Natural killer cell (primary cell): ENCODE measurements at regions not wholly inside any gene's neighbourhood (a gene's known extent, or its start where the extent isn't known, plus 50 kb on each side); places are given as distances from the start of the nearest gene placed in this dataset.

Source experiments
- ATAC-seq, 3 donors: fragments of 150-1000 bp in 2 of 3; fragments of 200-7000 bp in 1 of 3; cut with Tn5 transposase; 1 replicate in 1 of 3; 2 replicates in 2 of 3; pipeline ENCODE4 v1.10.0; 2021; ENCODE audit warnings: mild to moderate bottlenecking in 2 of 3, moderate library complexity in 2 of 3
- DNase-seq, 2 donors: peaks; one replicate each; pipeline versions ENCODE4 v3.0.0 to v3.0.0-alpha.2; 2013 to 2021; ENCODE audit warnings: mixed read lengths in 1 of 2
- H3K27ac ChIP-seq: one replicate; pipeline ENCODE4 v1.5.1; 2013; ENCODE audit warnings: mild to moderate bottlenecking, low read length
- H3K27me3 ChIP-seq: one replicate; pipeline ENCODE4 v1.6.1; 2013; ENCODE audit warnings: low read length; ENCODE audit not compliant: control insufficient read depth, insufficient read depth
- H3K36me3 ChIP-seq: one replicate; pipeline ENCODE4 v1.6.1; 2013; ENCODE audit warnings: low read length; ENCODE audit not compliant: control insufficient read depth, insufficient read depth
- H3K4me1 ChIP-seq: one replicate; pipeline ENCODE4 v1.6.1; 2013; ENCODE audit warnings: low read length; ENCODE audit not compliant: control insufficient read depth, insufficient read depth
- H3K4me3 ChIP-seq: one replicate; pipeline ENCODE4 v1.5.1; 2013; ENCODE audit warnings: low read length
- H3K9me3 ChIP-seq: one replicate; pipeline ENCODE4 v1.6.1; 2013; ENCODE audit warnings: low read length; ENCODE audit not compliant: control insufficient read depth, insufficient read depth
- H3K27ac Mint-ChIP-seq, 2 donors: one replicate each; pipeline ENCODE4 v1.8.0; 2022; ENCODE audit warnings: mild to moderate bottlenecking in 2 of 2, mixed read lengths in 2 of 2, moderate library complexity in 1 of 2
- H3K27me3 Mint-ChIP-seq, 2 donors: one replicate each; pipeline ENCODE4 v1.8.0; 2022; ENCODE audit warnings: low read depth in 2 of 2, mixed read lengths in 2 of 2
- H3K36me3 Mint-ChIP-seq: one replicate; pipeline ENCODE4 v1.8.0; 2022; ENCODE audit warnings: mixed read lengths
- H3K4me1 Mint-ChIP-seq, 2 donors: one replicate each; pipeline ENCODE4 v1.8.0; 2022; ENCODE audit warnings: mixed read lengths in 2 of 2
- H3K4me3 Mint-ChIP-seq: one replicate; pipeline ENCODE4 v1.8.0; 2022; ENCODE audit warnings: mild to moderate bottlenecking, moderate library complexity, mixed read lengths
- H3K9me3 Mint-ChIP-seq, 2 donors: one replicate each; pipeline ENCODE4 v1.8.0; 2022; ENCODE audit warnings: mixed read lengths in 2 of 2
- CTCF ChIP-seq: fragments of 200-600 bp; IDR thresholded peaks from one replicate; pipeline ENCODE4 v1.8.0; 2022; ENCODE audit warnings: antibody characterized with exemption
- WGBS: methylation state at CpG from one replicate; pipeline ENCODE4 v1.1.7; 2013; ENCODE audit warnings: missing lambda C conversion rate; ENCODE audit not compliant: insufficient coverage; 5-methylcytosine and 5-hydroxymethylcytosine counted together
- intact Hi-C: fragments of 100-400 bp; cut with micrococcal nuclease; formaldehyde crosslinking; loops from one replicate; pipeline ENCODE4 v1.14.2; 2022

DNA sequence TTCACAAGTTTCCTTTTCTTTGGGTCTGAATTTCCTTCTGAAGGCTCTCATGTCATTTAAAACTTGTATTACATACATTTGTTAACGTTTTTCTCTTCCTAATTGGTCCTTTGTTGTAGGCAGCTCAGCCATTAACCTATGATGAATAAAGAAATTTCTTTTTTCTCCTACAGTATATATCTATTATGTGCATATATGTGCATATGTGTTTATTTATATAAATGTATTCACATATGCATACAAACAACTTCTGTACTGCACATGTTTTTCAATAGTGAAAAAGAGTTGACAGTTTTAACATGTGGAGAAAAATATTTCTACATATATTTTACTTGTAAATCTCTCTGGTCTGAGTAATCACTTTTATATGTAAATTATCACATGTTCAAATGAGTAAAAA, 1674.9 kb upstream of the PCDH20 start:
- Mint-ChIP-seq H3K27me3 (no peaks in the 10 kb centered on the region), H3K4me1 (no peaks in the 10 kb centered on the region), H3K36me3 (peaks cover 5% of the 10 kb centered on the region), H3K9me3 (peaks cover 5 to 19% of the 10 kb centered on the region in 2 donors), H3K27ac (no peak overlapping the region), H3K4me3 (no peak overlapping the region)
- H3K4me1 ChIP-seq: no peaks in the 10 kb centered on the region
- DNase-seq (no peak), ATAC-seq (no peak)
- H3K27me3 ChIP-seq: no peaks in the 10 kb centered on the region
- H3K4me3 ChIP-seq: no peak overlapping the region
- no peaks in the 10 kb centered on the region for H3K36me3 ChIP-seq
- no peaks in the 10 kb centered on the region for H3K9me3 ChIP-seq
- no peak overlapping the region for H3K27ac ChIP-seq
- no CpG with 5 or more reads among the region's 1 CpG for WGBS
- no peak for TF ChIP-seq CTCF
- intact Hi-C loops: no loop called here

DNA sequence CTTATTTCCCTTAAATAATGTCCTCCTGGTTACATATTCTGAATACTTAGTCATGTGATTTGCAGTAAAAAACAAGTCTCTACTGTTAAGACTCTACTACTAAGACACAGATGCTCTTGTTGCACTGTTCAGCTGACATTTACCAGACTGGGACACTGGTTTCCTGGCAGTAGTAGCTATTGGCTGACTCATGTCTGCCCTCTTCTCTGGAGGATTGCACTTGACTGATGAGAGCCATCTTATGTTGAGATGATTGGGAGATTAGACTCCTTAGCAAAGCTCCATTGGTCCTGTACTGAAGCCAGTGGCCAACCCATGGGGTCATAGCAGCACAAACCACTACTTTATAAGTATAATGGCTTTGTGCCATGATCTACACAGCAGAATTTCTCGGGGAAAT, 1672.6 kb upstream of the PCDH20 start:
- 100% methylated on average over 1 of the region's 1 CpG for WGBS

DNA sequence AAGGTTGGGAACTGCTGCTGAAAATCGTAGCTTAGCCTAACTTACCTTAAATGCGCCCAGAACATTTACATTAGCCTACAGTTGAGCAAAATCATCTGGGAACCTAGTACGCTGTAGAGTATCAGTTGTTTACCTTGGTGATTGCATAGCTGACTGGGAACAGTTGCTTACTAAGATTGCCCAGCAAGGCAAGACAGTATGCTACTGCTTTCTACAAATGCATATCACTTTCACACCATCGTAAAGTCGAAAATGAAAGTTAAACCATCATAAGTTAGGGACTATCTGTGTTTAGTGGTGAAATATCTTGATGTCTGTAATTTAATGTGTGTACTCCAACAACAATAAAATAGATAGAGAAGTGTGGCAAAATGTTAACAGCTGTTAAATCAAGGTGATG, 1670.6 kb upstream of the PCDH20 start:
- ATAC-seq (no peak), DNase-seq (no peak)
- Histone ChIP-seq H3K27ac (no peak overlapping the region), H3K27me3 (no peaks in the 10 kb centered on the region), H3K36me3 (no peaks in the 10 kb centered on the region), H3K4me3 (no peak overlapping the region), H3K9me3 (no peaks in the 10 kb centered on the region), H3K4me1 (no peaks in the 10 kb centered on the region)
- Mint-ChIP-seq H3K9me3 (peaks cover 11 to 15% of the 10 kb centered on the region in 2 donors), H3K4me1 (no peaks in the 10 kb centered on the region), H3K27ac (no peak overlapping the region), H3K36me3 (peaks cover 9% of the 10 kb centered on the region), H3K27me3 (no peaks in the 10 kb centered on the region), H3K4me3 (no peak overlapping the region)
- WGBS: 92% methylated on average over 3 of the region's 5 CpGs
- intact Hi-C loops: no loop called here
- no peak for TF ChIP-seq CTCF

More for the DNA sequence above, 1672.6 kb upstream of the PCDH20 start:
- Mint-ChIP-seq H3K4me1 (no peaks in the 10 kb centered on the region), H3K27me3 (no peaks in the 10 kb centered on the region), H3K9me3 (peaks cover 8 to 10% of the 10 kb centered on the region in 2 donors), H3K27ac (no peak overlapping the region), H3K36me3 (peaks cover 5% of the 10 kb centered on the region), H3K4me3 (no peak overlapping the region)
- intact Hi-C loops: no loop called here
- no peaks in the 10 kb centered on the region for H3K9me3 ChIP-seq
- DNase-seq: no peak
- no peak overlapping the region for H3K27ac ChIP-seq
- no peaks in the 10 kb centered on the region for H3K36me3 ChIP-seq
- TF ChIP-seq CTCF: no peak
- H3K4me1 ChIP-seq: no peaks in the 10 kb centered on the region
- no peak for ATAC-seq
- H3K4me3 ChIP-seq: no peak overlapping the region
- H3K27me3 ChIP-seq: no peaks in the 10 kb centered on the region

- no peak overlapping the region for H3K4me3 ChIP-seq
- Mint-ChIP-seq H3K27ac (no peak overlapping the region), H3K36me3 (peaks cover 13% of the 10 kb centered on the region), H3K4me1 (no peaks in the 10 kb centered on the region), H3K4me3 (no peak overlapping the region), H3K27me3 (no peaks in the 10 kb centered on the region), H3K9me3 (peaks cover 14 to 17% of the 10 kb centered on the region in 2 donors)
- H3K36me3 ChIP-seq: no peaks in the 10 kb centered on the region
- intact Hi-C loops: no loop called here
- H3K27ac ChIP-seq: no peak overlapping the region
- no peak for TF ChIP-seq CTCF
- H3K27me3 ChIP-seq: no peaks in the 10 kb centered on the region
- WGBS: 84% methylated on average over 4 of the region's 4 CpGs
- ATAC-seq (no peak), DNase-seq (no peak)
- no peaks in the 10 kb centered on the region for H3K4me1 ChIP-seq
- no peaks in the 10 kb centered on the region for H3K9me3 ChIP-seq
These were observed 1670.2 kb upstream of the PCDH20 start for GRCh38 chr13:63085851-63086250.
